ENCODE measurements at regions not wholly inside any gene's neighbourhood (a gene's known extent, or its start where the extent isn't known, plus 50 kb on each side); places are given as distances from the start of the nearest gene placed in this dataset.

- FAIRE-seq = no peak
These were observed 1039.2 kb upstream of the GOT2 start for GRCh38 chr16:59773330-59773729.

DNA sequence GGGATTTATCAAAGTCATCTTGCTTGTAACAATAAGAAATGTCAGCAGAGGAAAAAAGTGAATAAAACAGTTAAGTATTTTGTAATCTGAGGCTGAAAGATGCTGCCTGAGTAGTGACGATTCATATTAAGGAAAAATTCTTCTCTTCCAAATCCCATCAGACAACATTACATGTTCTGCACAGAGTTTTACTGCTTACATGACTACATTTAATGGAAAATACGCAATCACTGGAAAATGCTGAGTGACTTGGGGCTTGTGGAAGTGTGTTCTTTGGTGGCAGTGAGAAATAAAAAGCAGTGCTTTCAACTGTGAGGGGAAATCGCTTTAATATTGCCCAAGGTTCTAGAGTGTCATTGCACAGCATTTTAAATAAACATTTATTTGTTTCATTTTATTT is 1025.2 kb upstream of the GOT2 start:
- no peak for FAIRE-seq

DNA sequence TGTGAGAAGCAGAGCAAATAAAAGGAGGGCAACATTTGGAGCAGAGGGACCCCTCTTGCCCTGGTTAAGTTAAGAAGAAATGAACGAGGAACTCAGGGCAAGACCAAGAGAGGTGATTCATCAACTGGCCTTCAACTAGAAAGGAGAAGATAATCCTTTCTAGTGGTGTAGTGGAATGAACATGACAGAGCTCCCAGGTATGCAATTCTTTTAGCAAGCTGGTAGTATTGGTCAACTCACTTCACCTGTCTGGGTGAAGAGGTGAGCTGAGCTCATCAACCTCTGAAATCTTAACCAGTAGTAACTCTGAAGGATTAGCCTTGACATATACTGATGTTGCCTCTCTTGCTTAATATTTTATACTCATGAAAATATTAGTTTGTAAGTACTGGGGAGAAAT is 1024.7 kb upstream of the GOT2 start:
- FAIRE-seq = no peak

GRCh38 chr16:59754854-59755253 is 1020.7 kb upstream of the GOT2 start:
- no peak for FAIRE-seq

DNA sequence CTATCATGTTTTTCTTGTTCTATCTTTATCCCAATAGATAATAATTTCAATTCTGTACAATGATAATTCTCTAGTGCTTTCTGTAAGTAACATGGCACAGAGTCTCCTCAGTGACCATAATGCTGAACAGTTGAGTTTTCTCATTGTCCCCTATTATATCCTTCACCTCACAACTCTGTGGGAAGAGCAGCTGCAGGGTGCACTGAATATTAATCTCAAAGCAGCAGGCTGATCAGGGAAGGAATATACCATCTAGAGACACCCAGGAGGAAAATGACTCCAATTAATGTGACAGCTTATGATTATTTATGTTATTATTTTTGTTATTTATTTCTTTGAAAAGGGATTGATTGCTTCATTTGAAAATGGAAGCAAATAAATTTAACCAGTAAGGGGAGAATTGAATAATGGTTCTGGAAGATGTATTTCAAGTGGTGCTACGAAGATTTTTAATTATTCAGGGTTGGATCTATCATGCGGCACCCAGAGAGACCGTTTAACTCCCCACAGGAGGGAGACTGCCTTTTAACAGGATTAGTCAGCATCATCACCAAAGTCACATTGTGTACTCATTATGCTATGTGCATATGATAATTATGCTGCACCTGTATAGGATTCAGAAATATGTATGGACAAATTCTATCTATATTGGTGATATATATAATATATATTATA is 1015.7 kb upstream of the GOT2 start:
- FAIRE-seq = no peak

GRCh38 chr16:59748531-59748930 is 1014.4 kb upstream of the GOT2 start:
- FAIRE-seq = no peak

DNA sequence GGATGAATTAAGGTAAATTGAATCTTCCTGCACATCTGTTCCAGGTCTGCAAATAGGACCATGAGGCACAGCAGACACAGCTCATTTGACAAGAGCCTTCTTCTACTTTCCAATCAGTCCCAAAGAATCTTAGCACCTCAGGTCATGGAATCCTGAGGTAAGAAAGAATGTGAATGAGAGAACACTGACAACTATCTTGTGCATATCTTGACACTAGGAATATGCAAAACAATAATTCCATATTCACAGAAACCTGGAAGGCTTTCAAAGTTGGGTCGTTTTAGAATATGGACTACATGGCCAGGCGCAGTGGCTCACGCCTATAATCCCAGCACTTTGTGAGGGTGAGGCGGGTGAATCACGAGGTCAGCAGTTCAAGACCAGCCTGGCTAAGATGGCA is 1009.4 kb upstream of the GOT2 start:
- no peak for FAIRE-seq

DNA sequence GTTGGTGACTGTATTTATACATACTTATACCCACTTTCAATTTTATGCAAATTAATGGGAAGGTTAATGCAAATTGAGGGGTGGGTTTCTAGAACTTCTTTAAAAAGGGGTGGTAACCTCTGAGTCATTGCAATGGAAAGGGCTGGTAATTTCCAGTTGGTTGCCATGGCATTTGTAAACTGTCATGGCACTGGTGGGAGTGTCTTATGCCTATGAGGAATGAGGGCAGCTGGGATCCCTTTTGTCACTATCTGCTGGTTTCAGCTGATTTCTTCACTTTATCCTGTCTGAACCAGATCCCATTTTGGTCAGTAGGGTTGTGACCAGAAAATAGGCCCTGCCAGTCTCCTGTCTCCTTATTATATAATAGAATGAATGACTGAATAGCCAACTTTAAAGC is 1006.7 kb upstream of the GOT2 start:
- no peak for FAIRE-seq

DNA sequence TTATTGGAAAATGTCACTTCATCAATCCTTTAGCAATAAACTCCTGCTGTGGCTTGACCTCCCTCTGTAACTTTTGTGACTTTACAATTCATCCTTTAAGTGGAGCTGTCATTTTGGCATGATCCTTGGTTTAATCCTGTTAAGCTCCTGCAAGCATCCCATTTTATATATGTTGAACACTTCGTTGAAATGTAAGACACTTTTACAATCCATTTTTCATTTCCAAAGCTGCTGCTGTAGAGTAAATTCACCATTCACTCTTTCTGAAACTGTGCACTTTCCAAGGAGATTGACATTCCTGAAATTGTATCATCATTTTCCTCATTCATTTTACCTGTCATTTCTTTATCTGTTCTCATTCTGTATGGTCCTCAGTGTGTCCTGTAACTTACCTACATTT is 1003.2 kb upstream of the GOT2 start:
- FAIRE-seq = no peak

DNA sequence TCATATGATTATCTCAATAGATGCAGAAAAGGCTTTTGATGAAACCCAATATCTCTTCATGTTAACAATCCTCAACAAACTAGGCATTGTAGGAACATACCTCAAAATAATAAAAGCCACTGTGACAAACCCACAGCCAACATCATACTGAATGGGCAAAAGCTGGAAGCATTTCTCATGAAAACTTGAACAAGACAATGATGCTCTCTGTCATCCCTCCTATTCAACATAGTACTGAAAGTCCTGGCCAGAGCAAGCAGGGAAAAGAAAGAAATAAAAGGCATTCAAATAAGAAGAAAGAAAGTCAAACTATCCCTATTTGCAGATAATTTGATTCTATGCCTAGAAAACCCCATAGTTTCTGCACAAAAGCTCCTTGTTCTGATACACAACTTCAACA is 999.2 kb upstream of the GOT2 start:
- FAIRE-seq = no peak

DNA sequence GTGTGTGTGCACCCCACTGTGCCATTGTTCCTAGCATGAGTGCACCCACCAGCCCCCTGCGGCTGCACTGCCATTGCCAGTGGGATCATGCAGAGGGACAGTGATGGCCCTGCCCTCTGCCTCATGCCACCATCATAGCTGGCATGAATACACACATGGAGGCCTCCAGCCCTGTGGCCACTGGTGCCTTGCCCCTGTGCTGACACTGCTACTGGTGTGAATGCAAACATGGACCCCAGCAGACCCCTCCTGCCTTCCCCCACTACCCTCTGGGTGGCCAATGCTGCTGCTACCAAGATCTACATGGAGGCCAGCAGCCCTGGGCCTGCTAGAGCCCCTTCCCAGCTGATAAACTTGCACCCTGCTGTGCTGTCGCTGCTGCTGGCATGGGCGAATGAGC is 995.5 kb upstream of the GOT2 start:
- FAIRE-seq = no peak

DNA sequence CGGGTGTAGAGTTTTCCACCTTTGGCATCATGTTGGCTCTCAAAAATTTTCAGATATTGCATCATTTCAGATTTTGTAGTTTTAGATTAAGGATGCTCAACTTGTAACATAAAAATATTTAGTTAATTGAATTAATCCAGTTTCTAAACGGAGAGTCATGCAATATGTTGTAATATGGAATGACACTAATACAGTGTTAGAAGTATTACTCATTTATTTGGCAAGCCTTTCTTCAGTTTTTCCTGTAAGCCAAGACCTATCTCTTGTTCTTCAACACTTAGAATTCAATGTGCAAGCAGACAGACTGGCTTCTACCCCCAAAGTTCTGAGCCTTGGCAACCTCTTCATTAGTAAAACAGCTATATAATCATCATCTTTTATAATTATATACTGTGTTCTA is 985.0 kb upstream of the GOT2 start:
- no peak for FAIRE-seq

DNA sequence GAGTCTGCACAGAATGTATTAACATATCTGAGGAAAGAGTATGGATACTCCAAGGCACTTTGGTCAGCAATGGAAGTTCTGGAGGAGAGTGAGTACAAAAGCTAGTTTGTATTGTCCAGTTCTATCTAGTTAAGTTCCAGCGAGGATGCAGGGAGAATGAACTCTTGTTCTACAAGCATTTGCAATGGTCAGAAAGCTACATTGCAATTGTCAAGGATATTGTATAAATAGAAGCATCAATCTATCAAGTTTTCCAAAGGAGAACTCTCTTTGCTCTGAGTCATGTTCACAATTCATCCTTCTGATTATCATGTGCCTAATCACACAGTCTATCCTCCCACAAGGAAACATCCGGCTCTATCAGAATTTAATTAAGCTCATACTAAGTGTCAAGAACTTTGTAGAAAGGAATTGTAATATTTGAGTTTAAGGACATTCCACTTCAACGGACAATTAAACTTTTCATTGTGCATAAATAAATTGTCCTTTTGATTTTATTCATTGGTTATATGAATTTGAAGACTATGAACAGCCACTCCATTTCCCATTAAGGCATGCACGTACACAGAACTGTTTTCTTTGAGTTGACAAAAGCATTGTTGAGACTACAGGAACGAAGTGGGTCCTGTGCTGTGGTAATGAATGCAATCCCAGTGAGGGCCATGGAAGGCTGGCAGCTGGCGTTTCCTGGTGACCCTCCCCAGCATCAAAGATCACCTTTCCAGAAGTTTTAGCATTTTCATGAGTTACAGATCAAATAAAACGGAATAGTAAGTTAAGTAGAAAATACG is 973.5 kb upstream of the GOT2 start:
- no peak for FAIRE-seq

GRCh38 chr16:59701963-59702930 is 968.1 kb upstream of the GOT2 start:
- no peak for FAIRE-seq

DNA sequence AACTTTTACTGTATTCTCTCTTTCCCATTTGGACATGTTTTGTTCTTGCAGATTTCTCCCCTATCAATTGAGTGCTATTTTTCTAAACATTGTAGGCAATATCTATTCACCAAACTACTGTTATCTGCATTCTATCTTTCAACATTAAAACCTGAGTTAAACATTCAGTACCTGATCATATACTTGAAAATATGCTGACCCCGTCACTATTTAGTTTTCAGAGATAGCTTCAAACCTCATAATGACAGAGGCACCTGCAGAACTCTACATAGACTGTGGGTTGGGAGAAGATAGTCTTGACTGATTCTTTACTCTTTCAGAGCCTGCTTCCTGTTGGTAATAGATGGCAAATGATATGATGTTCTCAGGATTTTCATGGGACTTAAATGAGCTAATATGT is 965.7 kb upstream of the GOT2 start:
- no peak for FAIRE-seq

DNA sequence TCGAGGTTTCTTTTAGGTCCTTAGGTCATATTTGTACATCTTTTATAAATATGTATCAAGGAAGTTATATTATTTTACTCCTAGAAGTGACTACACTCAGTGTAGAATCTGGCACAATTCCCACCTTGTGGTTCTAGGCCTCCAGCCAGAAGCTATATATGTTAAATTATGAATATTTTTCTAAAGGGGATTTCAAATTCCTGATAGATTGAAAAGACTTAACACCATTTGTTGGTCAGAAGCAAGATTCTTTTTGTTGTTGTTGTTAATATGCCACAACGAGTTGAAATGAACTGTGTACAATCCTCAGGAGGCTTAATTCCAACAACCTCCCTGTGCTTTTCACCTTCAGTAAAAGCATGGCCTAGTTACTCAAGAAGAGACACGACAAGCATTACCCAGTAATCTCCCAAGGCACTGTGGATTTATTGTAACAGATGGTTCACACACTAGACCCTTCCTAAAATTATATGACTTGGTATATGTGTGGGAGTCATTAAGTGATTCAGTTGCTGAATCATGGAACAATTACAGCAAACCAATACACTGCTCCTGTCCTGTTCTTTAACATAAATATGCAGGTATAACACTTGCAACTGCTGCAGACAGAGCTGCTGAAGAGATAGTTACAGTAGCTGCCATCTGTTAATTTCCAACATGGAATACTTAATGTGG is 964.4 kb upstream of the GOT2 start:
- FAIRE-seq = no peak

- no peak for FAIRE-seq
These were observed 963.6 kb upstream of the GOT2 start for GRCh38 chr16:59697761-59698160.

DNA sequence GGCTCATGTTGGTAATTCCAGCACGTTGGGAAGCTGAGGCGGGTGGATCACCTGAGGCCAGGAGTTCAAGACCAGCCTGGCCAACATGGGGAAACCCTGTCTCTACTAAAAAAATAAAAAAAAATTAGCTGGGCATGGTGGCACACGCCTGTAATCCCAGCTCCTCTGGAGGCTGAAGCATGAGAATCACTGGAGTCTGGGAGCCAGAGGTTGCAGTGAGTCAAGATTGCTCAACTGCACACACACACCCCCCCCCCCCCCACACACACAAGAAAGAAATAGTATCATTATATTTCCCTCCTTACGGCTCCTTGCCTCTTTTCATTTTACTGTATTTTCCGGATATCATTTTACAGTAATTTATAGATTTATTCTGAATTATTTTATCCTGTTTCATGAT is 963.1 kb upstream of the GOT2 start:
- no peak for FAIRE-seq

GRCh38 chr16:59696495-59696894 is 962.4 kb upstream of the GOT2 start:
- no peak for FAIRE-seq

GRCh38 chr16:59690216-59690615 is 956.1 kb upstream of the GOT2 start:
- no peak for FAIRE-seq

DNA sequence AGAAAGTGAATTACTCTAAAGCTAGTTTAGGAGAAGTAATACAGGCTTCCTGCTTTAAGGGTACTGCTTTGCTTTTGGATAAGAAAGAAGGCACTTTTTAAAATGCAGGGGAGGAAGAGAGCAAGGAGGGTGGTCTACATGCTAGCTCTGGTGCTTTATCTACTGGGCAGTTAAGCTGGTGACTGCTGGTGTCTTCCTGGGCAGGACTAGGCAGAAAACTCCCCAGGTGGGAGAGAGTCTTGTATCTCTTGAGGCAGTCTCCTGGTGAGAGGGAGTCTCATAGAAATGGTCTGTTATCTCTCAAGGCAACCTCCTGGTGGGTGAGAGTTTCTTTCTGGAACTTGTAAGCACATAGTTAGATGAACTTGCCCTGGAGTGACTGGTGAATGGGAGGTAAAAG is 953.9 kb upstream of the GOT2 start:
- FAIRE-seq = no peak

DNA sequence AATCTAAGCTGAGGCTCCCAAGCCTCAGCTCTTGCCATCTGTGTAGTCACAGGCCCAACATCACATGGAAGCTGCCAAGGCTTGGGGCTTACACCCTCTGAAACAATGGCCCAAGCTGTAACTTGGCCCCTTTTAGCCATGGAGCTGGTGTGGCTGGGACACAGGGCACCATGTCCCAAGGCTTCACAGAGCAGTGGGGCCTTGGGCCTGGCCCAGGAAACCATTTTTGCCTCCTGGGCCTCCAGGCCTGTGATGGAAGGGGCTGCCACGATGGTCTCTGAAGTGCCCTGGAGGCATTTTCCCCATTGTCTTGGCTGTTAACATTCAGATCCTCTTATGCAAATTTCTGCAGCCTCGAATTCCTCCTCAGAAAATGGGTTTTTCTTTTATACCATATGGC is 952.3 kb upstream of the GOT2 start:
- FAIRE-seq = no peak

GRCh38 chr16:59684911-59685310 is 950.8 kb upstream of the GOT2 start:
- FAIRE-seq = no peak

Measured in TTC549 (cell line).